CD1c-positive myeloid dendritic cell (primary cell): ENCODE measurements at regions not wholly inside any gene's neighbourhood (a gene's known extent, or its start where the extent isn't known, plus 50 kb on each side); places are given as distances from the start of the nearest gene placed in this dataset.
A peak's percentile ranks its signal among the peaks of the same experiment; 100 is the strongest.

Experiments
- DNase-seq: peaks from one replicate; pipeline ENCODE4 v3.0.0-alpha.2; 2016; ENCODE audit errors: extremely low spot score

GRCh38 chr12:126843915-126844669, 1422.9 kb upstream of the TMEM132C start:
- DNase-seq = no peak

- no peak for DNase-seq
Measured at GRCh38 chr12:126847005-126847629, 1419.9 kb upstream of the TMEM132C start.

DNA sequence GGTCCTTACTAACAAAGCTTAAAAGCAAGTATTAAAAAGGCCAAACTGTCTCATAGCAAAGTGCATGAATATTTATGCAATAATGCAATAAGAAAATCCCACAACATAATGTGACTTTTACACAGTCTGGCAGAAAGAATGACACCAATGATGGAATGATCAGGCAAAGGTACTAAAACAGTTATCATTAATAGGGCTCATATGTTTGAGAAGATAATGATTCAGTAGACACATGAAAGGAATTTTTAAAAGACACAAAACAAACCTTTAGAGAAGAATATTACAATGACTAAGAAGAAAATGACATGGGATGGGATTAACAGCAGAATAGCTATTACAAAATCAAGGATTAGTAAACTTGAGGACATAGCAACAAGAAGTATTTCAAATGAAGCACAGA, 1411.2 kb upstream of the TMEM132C start:
- DNase-seq = no peak

GRCh38 chr12:126856958-126857357, 1410.0 kb upstream of the TMEM132C start:
- DNase-seq = no peak

GRCh38 chr12:126858560-126858959, 1408.4 kb upstream of the TMEM132C start:
- no peak for DNase-seq

- DNase-seq = no peak
Measured at GRCh38 chr12:126860210-126860609, 1406.8 kb upstream of the TMEM132C start.

- DNase-seq = no peak
Measured at GRCh38 chr12:126862500-126862899, 1404.5 kb upstream of the TMEM132C start.

- no peak for DNase-seq
Measured at GRCh38 chr12:126869644-126870043, 1397.3 kb upstream of the TMEM132C start.

GRCh38 chr12:126873701-126874100, 1393.3 kb upstream of the TMEM132C start:
- DNase-seq = no peak

GRCh38 chr12:126874427-126875026, 1392.4 kb upstream of the TMEM132C start:
- peak; percentile 53 for DNase-seq

GRCh38 chr12:126879842-126880241, 1387.1 kb upstream of the TMEM132C start:
- no peak for DNase-seq

DNA sequence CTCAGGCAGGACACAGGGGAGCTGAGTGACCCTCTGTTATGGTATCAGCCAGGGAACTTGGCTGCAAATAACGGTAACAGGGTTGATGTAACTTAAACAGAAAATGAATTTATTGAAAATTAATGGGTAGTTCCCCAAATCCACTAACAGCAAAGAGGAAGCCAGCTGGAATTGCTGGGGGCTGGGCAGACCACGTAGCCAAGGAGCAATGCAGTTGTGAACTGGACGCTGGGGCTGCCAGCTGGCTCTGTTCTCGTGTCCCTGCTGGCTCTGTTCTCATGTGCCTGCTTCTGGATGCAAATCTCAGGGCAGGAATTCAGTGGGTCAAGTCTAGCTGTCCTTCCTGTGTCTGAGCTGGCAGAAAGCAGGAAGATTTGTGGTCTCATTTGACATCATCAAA, 1383.3 kb upstream of the TMEM132C start:
- no peak for DNase-seq

DNA sequence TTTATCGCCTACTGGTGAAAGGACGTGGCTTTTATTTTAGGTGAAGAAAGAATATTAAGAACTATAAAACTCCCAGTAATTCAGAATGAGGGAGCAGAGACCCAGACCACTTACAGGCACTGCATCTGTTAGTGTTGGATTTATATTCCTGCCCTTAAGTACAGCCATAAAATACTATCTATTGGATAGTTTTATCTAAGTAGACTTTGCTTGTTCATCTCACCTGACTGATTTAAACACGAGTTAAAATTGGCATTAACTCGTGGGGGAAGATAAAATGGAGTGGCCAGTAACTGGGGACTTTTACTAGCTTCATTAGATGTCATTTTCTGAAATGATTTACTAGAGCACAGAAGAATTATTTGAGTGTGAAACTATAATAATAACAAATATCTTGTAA, 1377.5 kb upstream of the TMEM132C start:
- no peak for DNase-seq

DNA sequence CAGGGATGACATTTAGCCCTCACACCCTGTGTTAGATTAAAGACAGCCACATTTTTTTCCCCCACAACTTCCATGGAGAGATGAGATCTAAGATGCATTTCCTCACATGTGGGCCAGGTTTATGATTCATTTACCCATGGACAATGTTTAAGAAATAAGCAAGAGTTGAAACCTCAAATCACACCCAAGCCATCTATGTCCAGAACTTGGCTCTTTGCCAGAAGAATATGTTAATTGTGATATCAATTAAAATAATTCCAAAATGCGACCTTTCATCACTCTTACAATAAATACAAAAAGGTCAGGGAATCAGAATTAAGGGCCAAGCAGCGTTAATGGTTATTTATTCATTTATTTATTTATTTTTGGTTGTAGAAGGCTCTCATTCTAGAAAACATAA, 1376.9 kb upstream of the TMEM132C start:
- DNase-seq = no peak

GRCh38 chr12:126891789-126892188, 1375.2 kb upstream of the TMEM132C start:
- DNase-seq = no peak

GRCh38 chr12:126895951-126896913, 1370.7 kb upstream of the TMEM132C start:
- DNase-seq = no peak

GRCh38 chr12:126897102-126897501, 1369.9 kb upstream of the TMEM132C start:
- no peak for DNase-seq

DNA sequence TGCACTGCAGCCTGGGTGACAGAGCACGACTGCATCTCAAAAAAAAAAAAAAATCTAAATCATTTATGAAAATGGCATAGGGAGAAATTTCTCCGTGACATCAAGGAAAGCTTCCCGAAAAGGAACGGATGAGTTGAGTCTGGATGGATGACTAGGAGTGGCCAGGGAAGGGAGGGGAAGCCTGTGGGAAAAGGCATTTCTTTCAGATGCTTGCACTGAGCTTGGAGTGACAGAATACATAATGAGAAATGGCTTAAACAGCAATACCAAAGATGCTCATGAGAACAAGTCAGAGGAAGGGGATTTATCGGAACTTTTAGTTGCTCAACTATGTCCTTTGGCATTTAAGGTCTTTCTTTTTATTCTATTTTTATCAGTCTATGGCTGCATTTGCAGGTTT, 1369.2 kb upstream of the TMEM132C start:
- no peak for DNase-seq

DNA sequence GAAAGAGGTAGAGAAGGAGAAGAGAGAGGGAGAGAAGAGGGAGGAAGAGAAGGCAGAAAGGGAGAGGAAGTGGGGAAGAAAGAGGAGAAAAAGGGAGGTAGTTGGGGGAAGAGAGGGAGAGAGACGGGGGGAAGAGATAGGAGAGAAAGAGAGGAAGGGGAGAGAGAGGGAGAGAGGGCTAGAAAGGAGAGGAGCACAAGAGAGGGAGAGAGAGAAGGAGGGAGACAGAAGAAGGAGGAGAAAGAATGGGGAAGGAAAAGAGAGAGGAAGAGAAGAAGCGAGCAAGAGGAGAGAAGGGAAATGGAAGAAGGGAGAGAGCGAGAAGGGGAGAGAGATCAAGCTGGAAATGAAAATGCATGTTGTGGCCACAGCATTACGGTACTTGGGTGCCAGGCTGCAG, 1368.4 kb upstream of the TMEM132C start:
- no peak for DNase-seq

GRCh38 chr12:126899926-126900792, 1366.8 kb upstream of the TMEM132C start:
- DNase-seq = no peak
